GM12801 (cell line): ENCODE measurements at regions not wholly inside any gene's neighbourhood (a gene's known extent, or its start where the extent isn't known, plus 50 kb on each side); places are given as distances from the start of the nearest gene placed in this dataset.

ENCODE experiments used
- TF ChIP-seq, protein P1 (sequence below): IDR thresholded peaks from one replicate; pipeline ENCODE4 v1.5.1; 2011; ENCODE audit warnings: control low read depth; ENCODE audit not compliant: insufficient read length; ENCODE audit errors: extremely low read depth

- TF ChIP-seq, protein P1, sequence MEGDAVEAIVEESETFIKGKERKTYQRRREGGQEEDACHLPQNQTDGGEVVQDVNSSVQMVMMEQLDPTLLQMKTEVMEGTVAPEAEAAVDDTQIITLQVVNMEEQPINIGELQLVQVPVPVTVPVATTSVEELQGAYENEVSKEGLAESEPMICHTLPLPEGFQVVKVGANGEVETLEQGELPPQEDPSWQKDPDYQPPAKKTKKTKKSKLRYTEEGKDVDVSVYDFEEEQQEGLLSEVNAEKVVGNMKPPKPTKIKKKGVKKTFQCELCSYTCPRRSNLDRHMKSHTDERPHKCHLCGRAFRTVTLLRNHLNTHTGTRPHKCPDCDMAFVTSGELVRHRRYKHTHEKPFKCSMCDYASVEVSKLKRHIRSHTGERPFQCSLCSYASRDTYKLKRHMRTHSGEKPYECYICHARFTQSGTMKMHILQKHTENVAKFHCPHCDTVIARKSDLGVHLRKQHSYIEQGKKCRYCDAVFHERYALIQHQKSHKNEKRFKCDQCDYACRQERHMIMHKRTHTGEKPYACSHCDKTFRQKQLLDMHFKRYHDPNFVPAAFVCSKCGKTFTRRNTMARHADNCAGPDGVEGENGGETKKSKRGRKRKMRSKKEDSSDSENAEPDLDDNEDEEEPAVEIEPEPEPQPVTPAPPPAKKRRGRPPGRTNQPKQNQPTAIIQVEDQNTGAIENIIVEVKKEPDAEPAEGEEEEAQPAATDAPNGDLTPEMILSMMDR = no peak
Observed at GRCh38 chr5:155564541-155564940, 551.0 kb downstream of the KIF4B start.

- TF ChIP-seq, protein P1 = no peak
Observed at GRCh38 chr5:155575861-155576260, 562.3 kb downstream of the KIF4B start.

GRCh38 chr5:155587458-155587857 lies 573.9 kb downstream of the KIF4B start:
- TF ChIP-seq, protein P1 = no peak

- TF ChIP-seq, protein P1 = no peak
Observed at GRCh38 chr5:155591273-155591672, 577.7 kb downstream of the KIF4B start.

DNA sequence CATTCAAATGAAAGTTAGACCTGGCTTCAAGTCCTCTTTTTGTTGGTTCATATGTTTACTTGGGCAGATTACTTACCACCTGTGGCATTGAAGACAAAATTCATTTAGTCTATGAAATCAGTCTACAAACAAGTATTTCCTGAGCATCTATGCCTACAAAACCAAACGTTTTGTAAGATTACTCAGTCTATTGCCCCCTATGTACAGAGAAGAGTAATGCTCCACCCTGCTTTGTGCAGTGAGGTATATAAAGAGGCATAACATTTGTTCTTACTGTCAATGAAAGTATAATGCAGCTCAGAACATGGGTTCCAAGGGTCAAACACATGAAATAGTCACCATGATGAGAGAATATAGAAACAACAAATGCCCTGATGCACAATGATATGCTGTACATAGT lies 580.7 kb downstream of the KIF4B start:
- TF ChIP-seq, protein P1 = no peak

DNA sequence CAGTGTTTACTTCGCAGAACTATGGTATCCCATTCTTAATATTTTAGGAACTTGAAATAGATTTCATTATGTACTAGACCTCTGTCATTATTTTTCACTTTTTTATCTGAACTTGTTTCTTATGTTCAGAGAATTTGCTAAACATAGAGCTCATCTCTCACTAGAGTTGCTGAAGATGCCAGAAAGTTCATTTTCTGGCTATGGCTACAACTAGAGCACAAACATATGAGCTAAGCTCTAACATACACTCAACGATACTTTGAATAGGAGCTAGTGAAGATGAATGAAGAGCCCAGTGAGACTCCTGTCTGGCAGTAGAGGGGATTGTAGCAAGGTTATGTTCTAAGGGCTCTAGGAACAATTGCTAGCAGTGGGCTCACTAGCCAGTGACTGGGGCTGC lies 582.2 kb downstream of the KIF4B start:
- TF ChIP-seq, protein P1 = no peak

- TF ChIP-seq, protein P1 = no peak
Observed at GRCh38 chr5:155598552-155598951, 585.0 kb downstream of the KIF4B start.

DNA sequence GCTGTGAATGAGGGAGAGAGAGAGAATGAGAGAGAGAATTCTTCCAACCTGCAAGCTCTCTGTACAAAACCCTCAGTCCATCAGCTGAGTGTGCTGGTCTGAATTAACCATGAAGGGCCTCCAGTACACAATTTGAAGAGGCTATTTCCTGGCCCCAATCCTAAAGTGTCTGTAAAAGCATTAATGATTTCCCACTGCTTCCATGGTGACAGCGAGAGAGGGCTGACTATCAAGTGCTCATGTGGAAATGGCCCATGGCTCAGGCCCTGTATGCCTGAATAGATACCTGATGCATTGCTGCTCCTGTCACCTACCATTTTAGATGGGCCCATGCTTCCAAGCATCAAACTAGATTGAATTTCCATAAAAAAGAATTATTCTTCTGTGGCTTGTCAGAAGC lies 592.4 kb downstream of the KIF4B start:
- TF ChIP-seq, protein P1 = no peak
